Aorta (tissue), 5 donors: ENCODE measurements at regions not wholly inside any gene's neighbourhood (a gene's known extent, or its start where the extent isn't known, plus 50 kb on each side); places are given as distances from the start of the nearest gene placed in this dataset.

Experiments used
- ATAC-seq: fragments of 200-7000 bp; cut with Tn5 transposase; one replicate; pipeline ENCODE4 v1.9.1; 2022; ENCODE audit warnings: moderate library complexity; ENCODE audit not compliant: low FRiP score
- DNase-seq, 2 donors: peaks; one replicate each; pipeline ENCODE4 v3.0.0-alpha.2; 2020
- H3K27ac ChIP-seq, 2 donors: one replicate each; pipeline ENCODE4 v1.5.1; 2013; ENCODE audit warnings: low read length in 2 of 2, mild to moderate bottlenecking in 2 of 2, moderate library complexity in 2 of 2, control low read depth in 1 of 2, inconsistent platforms in 1 of 2, low read depth in 1 of 2
- H3K27me3 ChIP-seq, 2 donors: one replicate each; pipeline ENCODE4 v1.6.1; 2013; ENCODE audit warnings: control low read depth in 1 of 2, low read length in 1 of 2, mild to moderate bottlenecking in 1 of 2, moderate library complexity in 1 of 2; ENCODE audit not compliant: insufficient read depth in 2 of 2, control insufficient read depth in 1 of 2
- H3K36me3 ChIP-seq, 2 donors: one replicate each; pipeline ENCODE4 v1.6.1; 2013; ENCODE audit warnings: control low read depth in 1 of 2, low read length in 1 of 2, mild to moderate bottlenecking in 1 of 2; ENCODE audit not compliant: insufficient read depth in 2 of 2, control insufficient read depth in 1 of 2
- H3K4me1 ChIP-seq, 2 donors: one replicate each; pipeline ENCODE4 v1.6.1; 2013; ENCODE audit warnings: low read length in 2 of 2, control low read depth in 1 of 2, mild to moderate bottlenecking in 1 of 2, moderate library complexity in 1 of 2; ENCODE audit not compliant: insufficient read depth in 2 of 2, control insufficient read depth in 1 of 2
- H3K4me3 ChIP-seq, 2 donors: one replicate each; pipeline ENCODE4 v1.5.1; 2013; ENCODE audit warnings: low read length in 2 of 2, control low read depth in 1 of 2, mild to moderate bottlenecking in 1 of 2
- H3K9me3 ChIP-seq: one replicate; pipeline ENCODE4 v1.6.1; 2013; ENCODE audit warnings: mild to moderate bottlenecking, low read length; ENCODE audit not compliant: control insufficient read depth
- WGBS, 2 donors: extraction: QIAGEN DNeasy Blood & Tissue Kit; methylation state at CpG; one replicate each; pipeline ENCODE4 v1.1.7; 2013; 5-methylcytosine and 5-hydroxymethylcytosine counted together
- intact Hi-C, 2 donors: fragments of 100-400 bp; cut with DNase I; formaldehyde crosslinking; loops; one replicate each; pipeline versions ENCODE4 v1.14.2 to v1.15.0; 2022
- donor health status: healthy with polysubstance abuse.
- donor health status: Bipolar disorder and iron deficiency.
- donor health status: DM: no; HTN: no; CAD: no.
- donor health status: DM: no; HTN: no; CAD: no.
- donor health status: DM: yes; HTN: yes; CAD: no.

DNA sequence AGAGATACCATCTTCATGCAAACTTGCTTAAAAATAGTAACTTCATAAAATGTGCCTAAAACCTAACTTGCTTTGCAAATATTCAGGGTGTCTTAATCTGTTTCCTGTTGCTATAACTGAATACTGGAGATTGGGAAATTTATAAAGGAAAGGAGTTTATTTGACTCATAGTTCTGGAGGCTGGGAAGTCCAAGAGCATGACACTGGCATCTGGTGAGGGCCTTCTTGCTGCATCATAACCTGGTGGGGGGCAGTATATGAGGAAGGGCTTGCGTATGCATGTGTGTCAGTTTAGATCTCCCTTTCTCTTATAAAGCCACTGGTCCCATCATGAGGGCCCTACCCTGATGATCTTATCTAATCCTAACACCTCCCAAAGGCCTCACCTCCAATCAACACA, 166.5 kb downstream of the LPIN1 start:
- ATAC-seq (no peak), DNase-seq (no peak)
- H3K27me3 ChIP-seq = no peaks in the 10 kb centered on the region
- H3K4me3 ChIP-seq = no peak overlapping the region
- H3K36me3 ChIP-seq = no peaks in the 10 kb centered on the region
- no peak overlapping the region for H3K27ac ChIP-seq
- no peaks in the 10 kb centered on the region for H3K4me1 ChIP-seq
- 95 to 100% methylated on average over 1 of the region's 1 CpG for WGBS, 2 donors
- H3K9me3 ChIP-seq = no peaks in the 10 kb centered on the region
- intact Hi-C loops = no loop called here

DNA sequence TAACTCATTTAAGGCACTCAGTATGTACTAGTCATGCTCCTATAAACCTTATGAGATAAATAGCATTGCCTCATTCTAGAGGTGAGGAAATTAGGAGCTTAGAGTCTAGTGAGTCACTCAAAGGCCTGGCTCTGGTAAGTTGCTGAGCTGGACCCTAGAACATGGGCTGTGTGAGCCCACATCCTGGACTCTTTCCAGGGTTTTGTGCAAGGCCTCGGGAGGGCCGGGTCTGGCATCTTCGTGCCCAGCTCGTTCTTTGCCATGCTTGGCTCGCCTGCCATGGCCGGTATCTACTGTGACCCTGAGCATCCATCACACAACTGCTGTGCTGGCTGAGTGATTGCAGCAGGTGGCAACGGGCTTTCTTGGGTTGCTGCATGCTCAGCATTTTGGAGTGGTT, 168.0 kb downstream of the LPIN1 start:
- H3K4me1 ChIP-seq = no peaks in the 10 kb centered on the region
- WGBS, 2 donors = 46 to 77% methylated on average over 7 of the region's 7 CpGs
- no peak for DNase-seq
- H3K36me3 ChIP-seq = no peaks in the 10 kb centered on the region
- ATAC-seq = no peak
- H3K9me3 ChIP-seq = no peaks in the 10 kb centered on the region
- intact Hi-C loops = no loop called here
- H3K27me3 ChIP-seq = no peaks in the 10 kb centered on the region
- no peak overlapping the region for H3K4me3 ChIP-seq
- no peak overlapping the region for H3K27ac ChIP-seq

DNA sequence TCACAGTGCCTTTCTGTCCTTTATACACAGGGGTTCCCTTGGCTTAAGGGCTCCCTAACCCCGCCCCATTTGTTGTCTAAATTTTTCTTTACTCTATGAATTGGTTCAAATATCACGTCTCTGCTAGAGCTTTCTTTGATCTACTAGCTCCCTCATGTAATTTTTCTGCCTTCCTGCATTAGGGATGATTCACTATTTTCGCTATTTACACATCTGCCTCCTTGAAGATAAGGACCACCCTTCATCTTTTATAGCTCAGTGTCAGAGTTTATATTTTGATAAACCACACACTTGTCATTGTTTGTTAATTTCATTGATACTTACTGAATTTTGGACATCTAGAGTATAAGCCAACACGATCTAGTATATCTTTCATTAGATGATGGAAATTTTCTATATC, 169.2 kb downstream of the LPIN1 start:
- WGBS, 2 donors = 89 to 92% methylated on average over 4 of the region's 4 CpGs
- H3K27ac ChIP-seq = no peak overlapping the region
- no peaks in the 10 kb centered on the region for H3K4me1 ChIP-seq
- ATAC-seq (no peak), DNase-seq (no peak)
- no peaks in the 10 kb centered on the region for H3K9me3 ChIP-seq
- no peaks in the 10 kb centered on the region for H3K27me3 ChIP-seq
- intact Hi-C loops = no loop called here
- no peaks in the 10 kb centered on the region for H3K36me3 ChIP-seq
- no peak overlapping the region for H3K4me3 ChIP-seq

DNA sequence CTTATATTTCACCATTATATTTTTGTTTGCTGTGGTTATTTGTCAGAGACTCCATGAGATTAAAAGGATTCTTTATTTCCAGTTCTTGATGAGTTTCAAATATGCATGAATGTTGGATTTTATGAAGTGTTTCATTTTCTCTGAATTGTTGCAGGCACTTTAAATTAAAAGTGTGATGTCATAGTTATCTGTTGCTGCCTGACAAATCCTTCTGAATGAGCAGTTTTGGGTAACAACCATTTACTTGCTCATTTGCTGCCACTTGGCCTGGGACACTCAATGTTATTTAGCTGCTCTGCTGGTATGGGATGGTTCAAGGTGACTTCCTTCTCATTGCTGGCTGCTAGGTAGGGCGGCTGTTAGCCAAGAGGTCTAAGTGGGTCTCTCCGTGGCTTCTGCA, 173.5 kb downstream of the LPIN1 start:
- H3K9me3 ChIP-seq = no peaks in the 10 kb centered on the region
- 94 to 96% methylated on average over 2 of the region's 2 CpGs for WGBS, 2 donors
- H3K27me3 ChIP-seq = no peaks in the 10 kb centered on the region
- no peak for ATAC-seq
- no peak overlapping the region for H3K4me3 ChIP-seq
- DNase-seq = no peak
- H3K4me1 ChIP-seq = no peaks in the 10 kb centered on the region
- H3K36me3 ChIP-seq = no peaks in the 10 kb centered on the region
- intact Hi-C loops = no loop called here
- no peak overlapping the region for H3K27ac ChIP-seq

DNA sequence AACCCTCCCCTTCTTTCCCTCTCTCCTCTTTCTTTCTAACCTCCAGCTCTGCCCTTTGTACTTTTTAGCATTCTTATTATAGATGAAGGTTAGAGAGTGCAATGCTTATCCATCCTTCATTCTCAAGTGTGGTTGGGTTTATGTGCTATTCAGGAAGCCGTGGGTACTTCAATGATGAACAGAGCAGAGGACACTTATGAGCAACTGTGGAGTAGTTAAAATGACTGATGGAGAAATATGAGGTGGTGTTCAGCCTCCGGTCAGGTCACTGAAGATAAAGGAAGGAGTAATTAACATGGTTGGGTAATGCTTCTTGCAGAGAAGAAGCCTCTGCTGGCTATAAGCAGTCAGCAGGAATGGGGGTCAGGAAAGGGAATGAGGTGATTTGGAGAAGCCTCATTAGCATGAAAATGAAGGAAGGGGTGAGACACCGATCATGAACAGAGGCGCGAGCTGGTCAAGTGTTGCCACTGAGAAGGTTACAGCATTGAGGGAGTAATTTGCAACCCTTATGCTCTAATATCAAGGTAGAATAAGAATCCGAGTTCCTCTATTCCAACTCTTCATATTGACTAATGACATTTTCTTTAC, 174.7 kb downstream of the LPIN1 start:
- Histone ChIP-seq H3K4me3 (no peak overlapping the region), H3K4me1 (no peaks in the 10 kb centered on the region), H3K27me3 (no peaks in the 10 kb centered on the region), H3K27ac (no peak overlapping the region), H3K36me3 (no peaks in the 10 kb centered on the region), H3K9me3 (no peaks in the 10 kb centered on the region)
- 85 to 88% methylated on average over 6 of the region's 6 CpGs for WGBS, 2 donors
- ATAC-seq (no peak), DNase-seq (no peak)
- intact Hi-C loops = no loop called here

GRCh38 chr2:11922294-11922693, 175.9 kb downstream of the LPIN1 start:
- no peak overlapping the region for H3K4me3 ChIP-seq
- no peak overlapping the region for H3K27ac ChIP-seq
- H3K27me3 ChIP-seq = no peaks in the 10 kb centered on the region
- intact Hi-C loops = no loop called here
- ATAC-seq (no peak), DNase-seq (no peak)
- H3K36me3 ChIP-seq = no peaks in the 10 kb centered on the region
- H3K4me1 ChIP-seq = no peaks in the 10 kb centered on the region
- H3K9me3 ChIP-seq = no peaks in the 10 kb centered on the region
- WGBS, 2 donors = 87 to 93% methylated on average over 4 of the region's 4 CpGs

GRCh38 chr2:11923935-11924334, 177.5 kb downstream of the LPIN1 start:
- no peak for ATAC-seq
- H3K4me3 ChIP-seq = no peak overlapping the region
- DNase-seq = no peak
- H3K27me3 ChIP-seq = no peaks in the 10 kb centered on the region
- H3K9me3 ChIP-seq = no peaks in the 10 kb centered on the region
- H3K36me3 ChIP-seq = no peaks in the 10 kb centered on the region
- no peak overlapping the region for H3K27ac ChIP-seq
- intact Hi-C loops = no loop called here
- H3K4me1 ChIP-seq = no peaks in the 10 kb centered on the region
- 82% methylated on average over 5 of the region's 5 CpGs for WGBS, 2 donors

GRCh38 chr2:11925295-11926066, 179.0 kb downstream of the LPIN1 start:
- Histone ChIP-seq H3K27me3 (no peaks in the 10 kb centered on the region), H3K4me3 (no peak overlapping the region), H3K36me3 (no peaks in the 10 kb centered on the region), H3K9me3 (no peaks in the 10 kb centered on the region), H3K4me1 (no peaks in the 10 kb centered on the region), H3K27ac (no peak overlapping the region)
- intact Hi-C loops = no loop called here
- WGBS, 2 donors = 79 to 80% methylated on average over 11 of the region's 11 CpGs
- no peak for DNase-seq
- ATAC-seq = no peak

DNA sequence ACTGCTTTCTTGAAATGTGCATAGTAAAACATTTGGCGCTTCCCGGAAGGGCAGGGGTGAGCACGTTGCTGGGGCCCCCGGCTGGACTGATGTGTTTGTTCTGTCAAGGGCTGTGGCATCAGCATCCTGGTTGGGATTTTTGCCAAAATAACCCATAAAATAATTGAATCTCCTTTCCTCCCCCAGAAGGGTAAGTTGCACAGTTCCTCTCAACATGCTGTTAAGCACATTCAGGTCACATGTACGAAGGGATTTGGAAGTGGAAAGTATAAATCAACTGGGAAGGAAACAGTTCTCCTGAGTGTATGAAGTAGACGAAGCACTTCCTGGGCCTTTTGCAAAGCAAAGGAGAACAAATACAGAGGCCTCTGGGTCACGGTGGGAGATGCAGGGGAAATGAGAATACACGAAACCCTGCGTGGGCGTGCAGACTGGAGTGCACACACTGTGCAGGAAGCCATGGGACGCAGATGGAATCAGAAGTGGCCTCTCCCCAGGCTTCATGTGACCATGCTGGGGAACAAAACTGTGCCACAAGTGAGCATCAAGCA, 183.9 kb downstream of the LPIN1 start:
- intact Hi-C loops = no loop called here
- no peak overlapping the region for H3K4me3 ChIP-seq
- H3K9me3 ChIP-seq = no peaks in the 10 kb centered on the region
- no peaks in the 10 kb centered on the region for H3K27me3 ChIP-seq
- no peaks in the 10 kb centered on the region for H3K36me3 ChIP-seq
- ATAC-seq (no peak), DNase-seq (peak in 1 of 2 donors; percentile 73)
- H3K27ac ChIP-seq = no peak overlapping the region
- H3K4me1 ChIP-seq = no peaks in the 10 kb centered on the region
- WGBS, 2 donors = 78% methylated on average over 11 of the region's 11 CpGs
